ENCODE measurements at regions not wholly inside any gene's neighbourhood (a gene's known extent, or its start where the extent isn't known, plus 50 kb on each side); places are given as distances from the start of the nearest gene placed in this dataset.

GRCh38 chr1:43031316-43032203 is 72.9 kb upstream of the SLC2A1 start:
- TF ChIP-seq CTCF (IDR thresholded peaks at IDR 0.05) (no peak), POLR2A (IDR thresholded peaks at IDR 0.05) (no peak), POLR2AphosphoS5 (IDR thresholded peaks at IDR 0.05) (no peak)
